A673 (cell line): ENCODE measurements at regions not wholly inside any gene's neighbourhood (a gene's known extent, or its start where the extent isn't known, plus 50 kb on each side); places are given as distances from the start of the nearest gene placed in this dataset.

Experiments
- BruUV-seq: library from RNA; stranded (reverse); fragments of 400-500 nt; replicated peaks from 2 replicates; lab custom pipeline; 2021; lab: Mats Ljungman, UMichigan
- CTCF ChIA-PET: fragments of 300-600 bp; sonication (Branson Sonifier 250); formaldehyde crosslinking; loops from one replicate; lab custom pipeline; 2022; ENCODE audit warnings: antibody characterized with exemption; lab: Charles Lee
- POLR2A ChIA-PET: fragments of 300-600 bp; sonication (Branson Sonifier 250); formaldehyde crosslinking; loops from one replicate; lab custom pipeline; 2022; ENCODE audit warnings: antibody characterized with exemption; ENCODE audit not compliant: low non-redundant PET; lab: Charles Lee
- DNase-seq: peaks from one replicate; pipeline ENCODE4 v3.0.0-alpha.2; 2015; ENCODE audit warnings: low spot score
- H3K27ac ChIP-seq: fragments of 200-600 bp; sonication (generic); 2 replicates; pipeline ENCODE4 v1.5.1; 2016; ENCODE audit warnings: mixed run types, low read depth, mild to moderate bottlenecking, mixed read lengths, antibody characterized with exemption, low read length; ENCODE audit not compliant: poor library complexity, severe bottlenecking
- H3K27me3 ChIP-seq: fragments of 200-600 bp; sonication (generic); replicated peaks from 2 replicates; pipeline ENCODE4 v1.6.1; 2017; ENCODE audit warnings: mixed run types, low read depth, mild to moderate bottlenecking, mixed read lengths, antibody characterized with exemption, low read length; ENCODE audit not compliant: insufficient read depth, poor library complexity
- H3K36me3 ChIP-seq: fragments of 200-600 bp; sonication (generic); 2 replicates; pipeline ENCODE4 v1.6.1; 2016; ENCODE audit warnings: mixed run types, mild to moderate bottlenecking, mixed read lengths, antibody characterized with exemption, low read length; ENCODE audit not compliant: insufficient read depth, poor library complexity, severe bottlenecking
- H3K4me1 ChIP-seq: fragments of 200-600 bp; sonication (generic); 2 replicates; pipeline ENCODE4 v1.6.1; 2017; ENCODE audit warnings: mixed run types, mild to moderate bottlenecking, mixed read lengths, antibody characterized with exemption, low read length; ENCODE audit not compliant: insufficient read depth, poor library complexity, severe bottlenecking
- H3K4me3 ChIP-seq: fragments of 200-600 bp; sonication (generic); 2 replicates; pipeline ENCODE4 v1.5.1; 2016; ENCODE audit warnings: low read depth, mixed run types, mild to moderate bottlenecking, mixed read lengths, low read length; ENCODE audit not compliant: poor library complexity, severe bottlenecking
- H3K9me3 ChIP-seq: fragments of 200-600 bp; sonication (generic); 2 replicates; pipeline ENCODE4 v1.6.1; 2016; ENCODE audit warnings: mixed run types, low read depth, mild to moderate bottlenecking, mixed read lengths, antibody characterized with exemption, low read length; ENCODE audit not compliant: poor library complexity, severe bottlenecking
- EZH2 ChIP-seq: fragments of 200-600 bp; sonication (generic); IDR thresholded peaks from 2 replicates; pipeline ENCODE4 v1.6.1; 2017; ENCODE audit warnings: borderline replicate concordance, low read depth, mild to moderate bottlenecking, mixed read lengths, antibody characterized with exemption, low read length; ENCODE audit not compliant: poor library complexity, severe bottlenecking
- intact Hi-C: fragments of 100-400 bp; cut with micrococcal nuclease; formaldehyde crosslinking; loops from one replicate; pipeline ENCODE4 v1.10.0; 2022; ENCODE audit not compliant: unreplicated experiment
- TF ChIP-seq, protein P1 (sequence below): fragments of 300-800, 200-600 bp; sonication (generic); conservative IDR thresholded peaks from 2 replicates; pipeline ENCODE4 v1.5.1; 2017; ENCODE audit warnings: low read depth, mild to moderate bottlenecking, antibody characterized with exemption, low read length, moderate library complexity, mixed read lengths

DNA sequence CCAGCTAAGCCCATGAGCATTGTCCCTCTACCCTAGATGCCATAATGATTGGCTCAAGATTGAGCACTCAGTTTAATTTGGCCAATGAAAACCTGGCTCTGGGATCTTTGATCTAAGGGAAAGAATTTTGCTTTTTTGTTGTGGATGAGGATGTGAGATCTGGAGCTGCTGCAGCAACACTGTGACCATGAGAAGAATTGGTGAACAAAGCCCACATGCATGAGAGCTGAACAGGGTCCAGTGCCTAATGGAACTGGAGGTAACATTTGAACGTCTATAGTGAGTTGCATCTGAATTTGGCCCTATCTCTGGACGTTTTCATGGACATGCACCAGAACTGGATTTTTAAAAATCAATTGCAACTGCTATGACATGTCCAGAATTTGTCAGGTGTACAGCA is 338.6 kb downstream of the AACS start:
- TF ChIP-seq, protein P1, sequence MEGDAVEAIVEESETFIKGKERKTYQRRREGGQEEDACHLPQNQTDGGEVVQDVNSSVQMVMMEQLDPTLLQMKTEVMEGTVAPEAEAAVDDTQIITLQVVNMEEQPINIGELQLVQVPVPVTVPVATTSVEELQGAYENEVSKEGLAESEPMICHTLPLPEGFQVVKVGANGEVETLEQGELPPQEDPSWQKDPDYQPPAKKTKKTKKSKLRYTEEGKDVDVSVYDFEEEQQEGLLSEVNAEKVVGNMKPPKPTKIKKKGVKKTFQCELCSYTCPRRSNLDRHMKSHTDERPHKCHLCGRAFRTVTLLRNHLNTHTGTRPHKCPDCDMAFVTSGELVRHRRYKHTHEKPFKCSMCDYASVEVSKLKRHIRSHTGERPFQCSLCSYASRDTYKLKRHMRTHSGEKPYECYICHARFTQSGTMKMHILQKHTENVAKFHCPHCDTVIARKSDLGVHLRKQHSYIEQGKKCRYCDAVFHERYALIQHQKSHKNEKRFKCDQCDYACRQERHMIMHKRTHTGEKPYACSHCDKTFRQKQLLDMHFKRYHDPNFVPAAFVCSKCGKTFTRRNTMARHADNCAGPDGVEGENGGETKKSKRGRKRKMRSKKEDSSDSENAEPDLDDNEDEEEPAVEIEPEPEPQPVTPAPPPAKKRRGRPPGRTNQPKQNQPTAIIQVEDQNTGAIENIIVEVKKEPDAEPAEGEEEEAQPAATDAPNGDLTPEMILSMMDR = no peak
- no peak for TF ChIP-seq EZH2
- BruUV-seq = no TSS peak
- H3K27me3 ChIP-seq = peaks cover 5% of the 10 kb centered on the region
- POLR2A ChIA-PET = no interaction called here
- intact Hi-C loops = loop anchor here (1.0 to 2.0 kb wide), 3 partner anchors 73 to 221 kb away; no protein-coding TSS in a partner anchor
- H3K4me1 ChIP-seq = no peaks in the 10 kb centered on the region
- no peaks in the 10 kb centered on the region for H3K36me3 ChIP-seq
- H3K27ac ChIP-seq = no peak overlapping the region
- H3K9me3 ChIP-seq = no peaks in the 10 kb centered on the region
- CTCF ChIA-PET = interaction anchor here (1.4 kb wide), 1 partner anchor 72 kb away, joined by 9 read pairs; no protein-coding TSS in a partner anchor
- no peak overlapping the region for H3K4me3 ChIP-seq
- no peak for DNase-seq

DNA sequence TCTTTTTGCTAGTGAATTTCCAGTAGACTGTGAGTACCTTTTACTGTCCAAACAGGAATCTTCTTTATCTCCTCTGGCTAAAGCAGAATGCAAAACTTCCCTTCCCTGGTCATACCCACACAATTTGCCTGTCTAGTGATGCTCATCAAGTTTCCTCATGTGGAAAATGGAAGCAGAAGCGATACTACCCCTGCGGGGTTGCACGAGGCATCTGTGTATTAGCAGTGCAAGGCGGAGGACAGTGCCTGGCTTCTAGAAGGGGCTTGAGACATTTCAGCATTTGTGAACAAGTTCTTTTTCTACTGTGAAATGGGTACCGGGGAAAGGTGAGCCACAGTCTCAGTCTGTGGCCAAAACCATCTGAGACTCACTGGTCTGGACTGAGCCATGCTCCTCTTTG is 340.9 kb downstream of the AACS start:
- Histone ChIP-seq H3K9me3 (no peaks in the 10 kb centered on the region), H3K36me3 (no peaks in the 10 kb centered on the region), H3K27me3 (peaks cover 4% of the 10 kb centered on the region), H3K4me1 (no peaks in the 10 kb centered on the region), H3K27ac (no peak overlapping the region), H3K4me3 (no peak overlapping the region)
- ChIA-PET POLR2A (no interaction called here), CTCF (no interaction called here)
- TF ChIP-seq EZH2 = no peak
- TF ChIP-seq, protein P1 = no peak
- intact Hi-C loops = no loop called here
- no peak for DNase-seq
- no TSS peak for BruUV-seq

DNA sequence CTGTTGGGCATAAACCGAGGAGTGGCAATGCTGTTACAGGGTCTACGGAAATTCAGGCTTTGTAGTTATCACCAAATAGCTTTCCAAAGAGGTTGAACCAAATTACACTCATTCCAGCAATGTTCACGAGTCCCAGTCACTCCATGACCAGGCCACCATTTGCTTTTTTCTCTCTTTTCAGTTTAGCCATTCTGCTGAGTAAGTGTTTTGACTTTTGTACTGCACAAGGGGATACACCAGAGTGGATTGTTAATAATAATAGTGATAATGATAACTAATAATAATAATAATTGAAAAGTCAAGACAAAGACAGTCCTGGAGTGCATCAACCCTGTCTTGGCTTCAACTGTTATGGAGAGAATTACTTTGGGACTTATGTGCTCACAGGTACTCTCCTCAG is 343.5 kb downstream of the AACS start:
- no peak for DNase-seq
- Histone ChIP-seq H3K27ac (no peak overlapping the region), H3K27me3 (no peaks in the 10 kb centered on the region), H3K4me3 (no peak overlapping the region), H3K4me1 (no peaks in the 10 kb centered on the region), H3K9me3 (no peaks in the 10 kb centered on the region), H3K36me3 (no peaks in the 10 kb centered on the region)
- ChIA-PET CTCF (no interaction called here), POLR2A (no interaction called here)
- intact Hi-C loops = no loop called here
- TF ChIP-seq, protein P1 = no peak
- no peak for TF ChIP-seq EZH2
- no TSS peak for BruUV-seq
